ENCODE measurements at regions not wholly inside any gene's neighbourhood (a gene's known extent, or its start where the extent isn't known, plus 50 kb on each side); places are given as distances from the start of the nearest gene placed in this dataset.
"Not testable (repeated sequence)": the region's sequence is repeated elsewhere in the genome, so short reads cannot be mapped to it uniquely, and the experiment has no call there.

- no TSS peak for BruUV-seq (replicated peaks)
- no peak overlapping the region for H3K4me3 Mint-ChIP-seq (ENCODE audit: low read depth, unreplicated experiment)
- intact Hi-C loops (cut with micrococcal nuclease; ENCODE audit: unreplicated experiment): no loop called here
- H3K4me1 Mint-ChIP-seq (ENCODE audit: low read depth, unreplicated experiment): peaks cover 54% of the 10 kb centered on the region
- CTCF ChIA-PET: no interaction called here
- no peaks in the 10 kb centered on the region for H3K9me3 Mint-ChIP-seq (ENCODE audit: low read depth, unreplicated experiment)
- DNase-seq: no peak
- no peak overlapping the region for H3K27ac Mint-ChIP-seq (ENCODE audit: unreplicated experiment)
- no peak for TF ChIP-seq CTCF (IDR thresholded peaks at IDR 0.05; ENCODE audit: unreplicated experiment)
- no peaks in the 10 kb centered on the region for H3K36me3 Mint-ChIP-seq (ENCODE audit: insufficient read depth, unreplicated experiment)
- H3K27me3 Mint-ChIP-seq (ENCODE audit: unreplicated experiment): no peaks in the 10 kb centered on the region
Observed at GRCh38 chr5:30501065-30501464, 692.4 kb upstream of the CDH6 start.

GRCh38 chr5:30500513-30500912 is 693.0 kb upstream of the CDH6 start:
- H3K4me1 Mint-ChIP-seq (ENCODE audit: low read depth, unreplicated experiment): peaks cover 53% of the 10 kb centered on the region
- H3K4me3 Mint-ChIP-seq (ENCODE audit: low read depth, unreplicated experiment): no peak overlapping the region
- intact Hi-C loops (cut with micrococcal nuclease; ENCODE audit: unreplicated experiment): no loop called here
- no peak for TF ChIP-seq CTCF (IDR thresholded peaks at IDR 0.05; ENCODE audit: unreplicated experiment)
- H3K36me3 Mint-ChIP-seq (ENCODE audit: insufficient read depth, unreplicated experiment): no peaks in the 10 kb centered on the region
- H3K9me3 Mint-ChIP-seq (ENCODE audit: low read depth, unreplicated experiment): no peaks in the 10 kb centered on the region
- no peaks in the 10 kb centered on the region for H3K27me3 Mint-ChIP-seq (ENCODE audit: unreplicated experiment)
- no peak overlapping the region for H3K27ac Mint-ChIP-seq (ENCODE audit: unreplicated experiment)
- no peak for DNase-seq
- no TSS peak for BruUV-seq (replicated peaks)
- CTCF ChIA-PET: no interaction called here

- BruUV-seq (replicated peaks): no TSS peak
- Mint-ChIP-seq H3K27me3 (ENCODE audit: unreplicated experiment) (no peaks in the 10 kb centered on the region), H3K27ac (ENCODE audit: unreplicated experiment) (no peak overlapping the region), H3K4me3 (ENCODE audit: low read depth, unreplicated experiment) (no peak overlapping the region), H3K4me1 (ENCODE audit: low read depth, unreplicated experiment) (peaks cover 45% of the 10 kb centered on the region), H3K36me3 (ENCODE audit: insufficient read depth, unreplicated experiment) (no peaks in the 10 kb centered on the region), H3K9me3 (ENCODE audit: low read depth, unreplicated experiment) (no peaks in the 10 kb centered on the region)
- intact Hi-C loops (cut with micrococcal nuclease; ENCODE audit: unreplicated experiment): no loop called here
- CTCF ChIA-PET: no interaction called here
- TF ChIP-seq CTCF (IDR thresholded peaks at IDR 0.05; ENCODE audit: unreplicated experiment): no peak
- DNase-seq: no peak
Observed at GRCh38 chr5:30499402-30499801, 694.1 kb upstream of the CDH6 start.

- CTCF ChIA-PET: no interaction called here
- Mint-ChIP-seq H3K36me3 (ENCODE audit: insufficient read depth, unreplicated experiment) (no peaks in the 10 kb centered on the region), H3K27me3 (ENCODE audit: unreplicated experiment) (no peaks in the 10 kb centered on the region), H3K27ac (ENCODE audit: unreplicated experiment) (no peak overlapping the region), H3K9me3 (ENCODE audit: low read depth, unreplicated experiment) (no peaks in the 10 kb centered on the region), H3K4me1 (ENCODE audit: low read depth, unreplicated experiment) (peaks cover 41% of the 10 kb centered on the region), H3K4me3 (ENCODE audit: low read depth, unreplicated experiment) (no peak overlapping the region)
- no TSS peak for BruUV-seq (replicated peaks)
- no peak for TF ChIP-seq CTCF (IDR thresholded peaks at IDR 0.05; ENCODE audit: unreplicated experiment)
- intact Hi-C loops (cut with micrococcal nuclease; ENCODE audit: unreplicated experiment): no loop called here
- no peak for DNase-seq
Observed at GRCh38 chr5:30498972-30499371, 694.5 kb upstream of the CDH6 start.

- DNase-seq; H3K27me3 Mint-ChIP-seq (ENCODE audit: unreplicated experiment); CTCF ChIA-PET; BruUV-seq (replicated peaks); H3K9me3 Mint-ChIP-seq (ENCODE audit: low read depth, unreplicated experiment); H3K4me3 Mint-ChIP-seq (ENCODE audit: low read depth, unreplicated experiment); H3K36me3 Mint-ChIP-seq (ENCODE audit: insufficient read depth, unreplicated experiment); H3K27ac Mint-ChIP-seq (ENCODE audit: unreplicated experiment); intact Hi-C loops (cut with micrococcal nuclease; ENCODE audit: unreplicated experiment): not testable (repeated sequence)
- peaks cover 36% of the 10 kb centered on the region for H3K4me1 Mint-ChIP-seq (ENCODE audit: low read depth, unreplicated experiment)
Observed at GRCh38 chr5:30498509-30498908, 695.0 kb upstream of the CDH6 start.

- H3K4me3 Mint-ChIP-seq (ENCODE audit: low read depth, unreplicated experiment); H3K9me3 Mint-ChIP-seq (ENCODE audit: low read depth, unreplicated experiment): not testable (repeated sequence)
Observed at GRCh38 chr5:30494113-30494512, 699.4 kb upstream of the CDH6 start.

More at GRCh38 chr5:30494113-30494512, 699.4 kb upstream of the CDH6 start:
- DNase-seq: peak; percentile 14
- H3K36me3 Mint-ChIP-seq (ENCODE audit: insufficient read depth, unreplicated experiment); H3K4me1 Mint-ChIP-seq (ENCODE audit: low read depth, unreplicated experiment); H3K27me3 Mint-ChIP-seq (ENCODE audit: unreplicated experiment); BruUV-seq (replicated peaks); H3K27ac Mint-ChIP-seq (ENCODE audit: unreplicated experiment); CTCF ChIA-PET: not testable (repeated sequence)
- intact Hi-C loops (cut with micrococcal nuclease; ENCODE audit: unreplicated experiment): loop anchor here (5.0 kb wide), 1 partner anchor 243 kb away; no protein-coding TSS in a partner anchor
